K562 (cell line): ENCODE measurements at regions not wholly inside any gene's neighbourhood (a gene's known extent, or its start where the extent isn't known, plus 50 kb on each side); places are given as distances from the start of the nearest gene placed in this dataset.

ENCODE experiments used
- CHD2 ChIP-seq: IDR thresholded peaks from 2 replicates; pipeline ENCODE4 v1.6.1; 2011; ENCODE audit warnings: low read depth, low read length
- EZH2 ChIP-seq: IDR thresholded peaks from 2 replicates; pipeline ENCODE4 v1.6.1; 2012; ENCODE audit warnings: low read depth, mild to moderate bottlenecking, inconsistent platforms, low read length, borderline replicate concordance
- HCFC1 ChIP-seq: IDR thresholded peaks from 2 replicates; pipeline ENCODE4 v1.6.1; 2012; ENCODE audit warnings: low read depth, low read length, improper control_type of control experiment
- HNRNPK ChIP-seq: fragments of 200-400 bp; formaldehyde crosslinking; IDR thresholded peaks from one replicate; pipeline ENCODE4 v1.6.1; 2018; ENCODE audit warnings: mild to moderate bottlenecking, low read depth, low read length; ENCODE audit not compliant: poor library complexity, severe bottlenecking
- POLR2A ChIP-seq: fragments of 450-650 bp; conservative IDR thresholded peaks from 2 replicates; pipeline ENCODE4 v1.6.1; 2016
- PRMT5 ChIP-seq: sonication (generic); formaldehyde crosslinking; IDR thresholded peaks from 2 replicates; pipeline ENCODE4 v1.5.0; 2020; ENCODE audit warnings: missing genetic modification reagents
- SIN3A ChIP-seq, 2 experiments: fragments of 150-350 bp in 1 of 2; IDR thresholded peaks; 2 replicates each; pipeline ENCODE4 v1.6.1; 2011 to 2016; ENCODE audit warnings: borderline replicate concordance in 2 of 2, low read depth in 2 of 2, low read length in 2 of 2, mild to moderate bottlenecking in 2 of 2, moderate library complexity in 2 of 2; ENCODE audit not compliant: control insufficient read depth in 1 of 2
- UBTF ChIP-seq, 2 experiments: IDR thresholded peaks; 2 replicates each; pipeline ENCODE4 v1.6.1; 2012; ENCODE audit warnings: improper control_type of control experiment in 2 of 2, low read depth in 2 of 2, low read length in 2 of 2, borderline replicate concordance in 1 of 2
- ZC3H8 ChIP-seq: fragments of 450-650 bp; IDR thresholded peaks from 2 replicates; pipeline ENCODE4 v1.6.1; 2017
- TF ChIP-seq, protein P1 (sequence below), 3 experiments: IDR thresholded peaks in 2 of 3; conservative IDR thresholded peaks in 1 of 3; 2 replicates each; pipeline ENCODE4 v1.5.1; 2011 to 2012; ENCODE audit warnings: low read length in 3 of 3, mild to moderate bottlenecking in 3 of 3, control low read depth in 2 of 3, improper control_type of control experiment in 1 of 3, inconsistent platforms in 1 of 3, low read depth in 1 of 3, mixed read lengths in 1 of 3, moderate library complexity in 1 of 3; ENCODE audit not compliant: insufficient read depth in 2 of 3
- TF ChIP-seq, protein P2 (sequence below), 2 experiments: fragments of 450-650 bp in 1 of 2; sonication (generic) in 1 of 2; formaldehyde crosslinking in 1 of 2; IDR thresholded peaks in 1 of 2; conservative IDR thresholded peaks in 1 of 2; 2 replicates each; pipeline versions ENCODE4 v1.6.1 to v1.8.1; 2016 to 2023; ENCODE audit warnings: mild to moderate bottlenecking in 2 of 2, moderate library complexity in 2 of 2, inconsistent platforms in 1 of 2, missing genetic modification reagents in 1 of 2
- TF ChIP-seq, protein P3 (sequence below), 2 experiments: fragments of 450-650 bp; formaldehyde crosslinking in 1 of 2; IDR thresholded peaks; 2 replicates each; pipeline versions ENCODE4 v1.4.0 to v1.6.1; 2014 to 2020; ENCODE audit warnings: mild to moderate bottlenecking in 2 of 2, borderline replicate concordance in 1 of 2, low read depth in 1 of 2

GRCh38 chr20:19880256-19881079 is 122.4 kb downstream of the RIN2 start:
- TF ChIP-seq UBTF (IDR thresholded peaks at IDR 0.05; ENCODE audit: borderline replicate concordance in 1 of 2, low read depth in 2 of 2, low read length in 2 of 2) = no peak
- TF ChIP-seq EZH2 = no peak
- no peak for TF ChIP-seq SIN3A (IDR thresholded peaks at IDR 0.05; ENCODE audit: borderline replicate concordance in 2 of 2, control insufficient read depth in 1 of 2, low read depth in 2 of 2, low read length in 2 of 2)
- TF ChIP-seq, protein P1, sequence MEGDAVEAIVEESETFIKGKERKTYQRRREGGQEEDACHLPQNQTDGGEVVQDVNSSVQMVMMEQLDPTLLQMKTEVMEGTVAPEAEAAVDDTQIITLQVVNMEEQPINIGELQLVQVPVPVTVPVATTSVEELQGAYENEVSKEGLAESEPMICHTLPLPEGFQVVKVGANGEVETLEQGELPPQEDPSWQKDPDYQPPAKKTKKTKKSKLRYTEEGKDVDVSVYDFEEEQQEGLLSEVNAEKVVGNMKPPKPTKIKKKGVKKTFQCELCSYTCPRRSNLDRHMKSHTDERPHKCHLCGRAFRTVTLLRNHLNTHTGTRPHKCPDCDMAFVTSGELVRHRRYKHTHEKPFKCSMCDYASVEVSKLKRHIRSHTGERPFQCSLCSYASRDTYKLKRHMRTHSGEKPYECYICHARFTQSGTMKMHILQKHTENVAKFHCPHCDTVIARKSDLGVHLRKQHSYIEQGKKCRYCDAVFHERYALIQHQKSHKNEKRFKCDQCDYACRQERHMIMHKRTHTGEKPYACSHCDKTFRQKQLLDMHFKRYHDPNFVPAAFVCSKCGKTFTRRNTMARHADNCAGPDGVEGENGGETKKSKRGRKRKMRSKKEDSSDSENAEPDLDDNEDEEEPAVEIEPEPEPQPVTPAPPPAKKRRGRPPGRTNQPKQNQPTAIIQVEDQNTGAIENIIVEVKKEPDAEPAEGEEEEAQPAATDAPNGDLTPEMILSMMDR (IDR thresholded peaks at IDR 0.05 in 2 of 3, conservative IDR thresholded peaks at IDR 0.05 in 1 of 3; ENCODE audit: insufficient read depth in 2 of 3, low read depth in 1 of 3, low read length in 3 of 3) = no peak
- TF ChIP-seq HCFC1 = no peak
- TF ChIP-seq CHD2 = no peak
- TF ChIP-seq, protein P2, sequence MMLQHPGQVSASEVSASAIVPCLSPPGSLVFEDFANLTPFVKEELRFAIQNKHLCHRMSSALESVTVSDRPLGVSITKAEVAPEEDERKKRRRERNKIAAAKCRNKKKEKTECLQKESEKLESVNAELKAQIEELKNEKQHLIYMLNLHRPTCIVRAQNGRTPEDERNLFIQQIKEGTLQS (IDR thresholded peaks at IDR 0.05) = no peak
- TF ChIP-seq, protein P2 (CRISPR knock-in tag; conservative IDR thresholded peaks at IDR 0.05) = no peak
- TF ChIP-seq ZC3H8 = no peak
- TF ChIP-seq, protein P3, sequence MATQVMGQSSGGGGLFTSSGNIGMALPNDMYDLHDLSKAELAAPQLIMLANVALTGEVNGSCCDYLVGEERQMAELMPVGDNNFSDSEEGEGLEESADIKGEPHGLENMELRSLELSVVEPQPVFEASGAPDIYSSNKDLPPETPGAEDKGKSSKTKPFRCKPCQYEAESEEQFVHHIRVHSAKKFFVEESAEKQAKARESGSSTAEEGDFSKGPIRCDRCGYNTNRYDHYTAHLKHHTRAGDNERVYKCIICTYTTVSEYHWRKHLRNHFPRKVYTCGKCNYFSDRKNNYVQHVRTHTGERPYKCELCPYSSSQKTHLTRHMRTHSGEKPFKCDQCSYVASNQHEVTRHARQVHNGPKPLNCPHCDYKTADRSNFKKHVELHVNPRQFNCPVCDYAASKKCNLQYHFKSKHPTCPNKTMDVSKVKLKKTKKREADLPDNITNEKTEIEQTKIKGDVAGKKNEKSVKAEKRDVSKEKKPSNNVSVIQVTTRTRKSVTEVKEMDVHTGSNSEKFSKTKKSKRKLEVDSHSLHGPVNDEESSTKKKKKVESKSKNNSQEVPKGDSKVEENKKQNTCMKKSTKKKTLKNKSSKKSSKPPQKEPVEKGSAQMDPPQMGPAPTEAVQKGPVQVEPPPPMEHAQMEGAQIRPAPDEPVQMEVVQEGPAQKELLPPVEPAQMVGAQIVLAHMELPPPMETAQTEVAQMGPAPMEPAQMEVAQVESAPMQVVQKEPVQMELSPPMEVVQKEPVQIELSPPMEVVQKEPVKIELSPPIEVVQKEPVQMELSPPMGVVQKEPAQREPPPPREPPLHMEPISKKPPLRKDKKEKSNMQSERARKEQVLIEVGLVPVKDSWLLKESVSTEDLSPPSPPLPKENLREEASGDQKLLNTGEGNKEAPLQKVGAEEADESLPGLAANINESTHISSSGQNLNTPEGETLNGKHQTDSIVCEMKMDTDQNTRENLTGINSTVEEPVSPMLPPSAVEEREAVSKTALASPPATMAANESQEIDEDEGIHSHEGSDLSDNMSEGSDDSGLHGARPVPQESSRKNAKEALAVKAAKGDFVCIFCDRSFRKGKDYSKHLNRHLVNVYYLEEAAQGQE (IDR thresholded peaks at IDR 0.05; ENCODE audit: borderline replicate concordance) = no peak
- TF ChIP-seq, protein P3 (CRISPR knock-in tag; IDR thresholded peaks at IDR 0.05; ENCODE audit: low read depth) = no peak
- no peak for TF ChIP-seq PRMT5 (CRISPR knock-in tag)
- TF ChIP-seq HNRNPK = no peak
- TF ChIP-seq POLR2A = no peak
